Esophagus muscularis mucosa (tissue), 4 donors: ENCODE measurements at regions not wholly inside any gene's neighbourhood (a gene's known extent, or its start where the extent isn't known, plus 50 kb on each side); places are given as distances from the start of the nearest gene placed in this dataset.
"Not testable (repeated sequence)": the region's sequence is repeated elsewhere in the genome, so short reads cannot be mapped to it uniquely, and the experiment has no call there.

Source experiments
- DNase-seq: peaks from one replicate; pipeline ENCODE4 v3.0.0-alpha.2; 2017; ENCODE audit errors: extremely low spot score
- H3K27ac ChIP-seq, 4 donors: fragments of 200-600 bp; sonication (generic); replicated peaks in 1 of 4; 1 replicate in 3 of 4; 2 replicates in 1 of 4; pipeline ENCODE4 v1.5.1; 2016 to 2019; ENCODE audit warnings: mild to moderate bottlenecking in 1 of 4
- H3K27me3 ChIP-seq, 4 donors: fragments of 200-600 bp; sonication (generic); one replicate each; pipeline versions ENCODE4 v1.5.1 to v1.6.0; 2016 to 2019
- H3K36me3 ChIP-seq, 4 donors: fragments of 200-600 bp; sonication (generic); one replicate each; pipeline ENCODE4 v1.5.1; 2016 to 2019
- H3K4me1 ChIP-seq, 4 donors: fragments of 200-600 bp; sonication (generic); one replicate each; pipeline ENCODE4 v1.5.1; 2016 to 2019
- H3K4me3 ChIP-seq, 4 donors: fragments of 200-600 bp; sonication (generic); 1 replicate in 2 of 4; 2 replicates in 2 of 4; pipeline ENCODE4 v1.5.1; 2016 to 2019; ENCODE audit warnings: mild to moderate bottlenecking in 4 of 4, moderate library complexity in 1 of 4
- H3K9me3 ChIP-seq, 4 donors: fragments of 200-600 bp; sonication (generic); 1 replicate in 3 of 4; 2 replicates in 1 of 4; pipeline ENCODE4 v1.5.1; 2016 to 2019
- EP300 ChIP-seq: sonication (generic); formaldehyde crosslinking; IDR thresholded peaks from one replicate; pipeline ENCODE4 v1.6.1; 2017; ENCODE audit warnings: antibody characterized with exemption
- POLR2A ChIP-seq: fragments of 450-650 bp; IDR thresholded peaks from one replicate; pipeline ENCODE4 v1.6.1; 2017; ENCODE audit warnings: antibody characterized with exemption, moderate library complexity, mild to moderate bottlenecking, low read depth
- POLR2AphosphoS5 ChIP-seq, 2 donors: sonication (generic); formaldehyde crosslinking; IDR thresholded peaks; one replicate each; pipeline ENCODE4 v1.6.1; 2017; ENCODE audit warnings: antibody characterized with exemption in 2 of 2
- WGBS: methylation state at CpG from one replicate; pipeline ENCODE4 v1.1.5; 2018; 5-methylcytosine and 5-hydroxymethylcytosine counted together
- intact Hi-C: fragments of 100-400 bp; cut with DNase I; formaldehyde crosslinking; loops from one replicate; pipeline ENCODE4 v1.15.1; 2023
- TF ChIP-seq, protein P1 (sequence below), 3 experiments: fragments of 200-600 bp in 2 of 3; fragments of 450-650 bp in 1 of 3; sonication (generic) in 2 of 3; IDR thresholded peaks; one replicate each; pipeline ENCODE4 v1.5.1; 2017 to 2019; ENCODE audit warnings: antibody characterized with exemption in 3 of 3, mild to moderate bottlenecking in 2 of 3, moderate library complexity in 1 of 3

DNA sequence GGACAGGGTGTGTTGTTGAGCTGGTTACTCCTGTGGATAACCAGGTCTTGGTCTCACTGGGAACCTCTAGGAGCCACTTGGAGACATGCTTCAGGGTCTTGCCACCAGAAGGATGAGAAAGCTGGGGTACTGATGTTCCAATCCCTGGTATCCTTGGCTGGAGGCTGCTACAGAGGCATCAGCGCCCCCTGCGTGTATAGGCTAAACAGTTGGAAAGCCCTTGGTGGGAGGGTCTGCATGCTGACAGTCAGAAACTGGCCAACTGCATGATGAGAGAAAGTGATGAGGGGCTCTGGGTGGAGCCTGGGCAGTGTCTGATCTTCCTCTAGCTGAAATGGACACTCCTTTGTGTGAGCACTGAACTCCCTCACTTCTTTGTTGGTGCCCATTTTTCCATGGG, 536.9 kb downstream of the XYLT1 start:
- no peaks in the 10 kb centered on the region for H3K4me1 ChIP-seq
- H3K36me3 ChIP-seq, result no peaks in the 10 kb centered on the region
- TF ChIP-seq, protein P1, sequence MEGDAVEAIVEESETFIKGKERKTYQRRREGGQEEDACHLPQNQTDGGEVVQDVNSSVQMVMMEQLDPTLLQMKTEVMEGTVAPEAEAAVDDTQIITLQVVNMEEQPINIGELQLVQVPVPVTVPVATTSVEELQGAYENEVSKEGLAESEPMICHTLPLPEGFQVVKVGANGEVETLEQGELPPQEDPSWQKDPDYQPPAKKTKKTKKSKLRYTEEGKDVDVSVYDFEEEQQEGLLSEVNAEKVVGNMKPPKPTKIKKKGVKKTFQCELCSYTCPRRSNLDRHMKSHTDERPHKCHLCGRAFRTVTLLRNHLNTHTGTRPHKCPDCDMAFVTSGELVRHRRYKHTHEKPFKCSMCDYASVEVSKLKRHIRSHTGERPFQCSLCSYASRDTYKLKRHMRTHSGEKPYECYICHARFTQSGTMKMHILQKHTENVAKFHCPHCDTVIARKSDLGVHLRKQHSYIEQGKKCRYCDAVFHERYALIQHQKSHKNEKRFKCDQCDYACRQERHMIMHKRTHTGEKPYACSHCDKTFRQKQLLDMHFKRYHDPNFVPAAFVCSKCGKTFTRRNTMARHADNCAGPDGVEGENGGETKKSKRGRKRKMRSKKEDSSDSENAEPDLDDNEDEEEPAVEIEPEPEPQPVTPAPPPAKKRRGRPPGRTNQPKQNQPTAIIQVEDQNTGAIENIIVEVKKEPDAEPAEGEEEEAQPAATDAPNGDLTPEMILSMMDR (IDR thresholded peaks at IDR 0.05), result no peak
- TF ChIP-seq POLR2AphosphoS5 (IDR thresholded peaks at IDR 0.05) (no peak), EP300 (no peak), POLR2A (no peak)
- intact Hi-C loops, result no loop called here
- no peak for DNase-seq
- no peak overlapping the region for H3K27ac ChIP-seq
- WGBS, result 68% methylated on average over 2 of the region's 2 CpGs
- H3K4me3 ChIP-seq, result no peak overlapping the region
- H3K9me3 ChIP-seq, result no peaks in the 10 kb centered on the region
- H3K27me3 ChIP-seq, result peaks cover 0 to 20% (median 0%) of the 10 kb centered on the region in 4 donors

DNA sequence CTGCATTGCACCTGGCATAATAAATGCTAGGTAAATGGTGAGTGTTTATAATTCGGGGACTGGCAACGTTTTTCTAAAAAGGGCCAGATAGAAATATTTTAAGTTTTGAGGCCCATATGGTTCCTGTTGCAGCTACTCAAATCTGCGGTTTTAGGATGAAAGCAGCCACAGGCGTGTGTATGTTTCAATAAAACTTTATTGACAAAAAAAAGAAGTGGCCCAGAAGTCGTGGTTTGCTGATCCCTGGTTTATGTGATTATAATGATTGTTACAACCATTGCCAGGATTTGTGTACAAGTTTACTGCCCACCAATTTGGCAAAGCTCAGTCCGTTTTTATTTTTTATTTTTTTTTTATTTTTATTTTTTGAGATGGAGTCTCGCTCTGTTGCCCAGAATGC, 536.1 kb downstream of the XYLT1 start:
- 93% methylated on average over 7 of the region's 7 CpGs for WGBS
- Histone ChIP-seq H3K4me1 (no peaks in the 10 kb centered on the region), H3K9me3 (no peaks in the 10 kb centered on the region), H3K36me3 (no peaks in the 10 kb centered on the region), H3K27ac (no peak overlapping the region), H3K27me3 (peaks cover 0 to 24% (median 0%) of the 10 kb centered on the region in 4 donors), H3K4me3 (no peak overlapping the region)
- intact Hi-C loops, result no loop called here
- no peak for DNase-seq
- TF ChIP-seq EP300 (no peak), POLR2AphosphoS5 (IDR thresholded peaks at IDR 0.05) (no peak), POLR2A (no peak)
- TF ChIP-seq, protein P1 (IDR thresholded peaks at IDR 0.05), result no peak

GRCh38 chr16:16935909-16936308, 534.9 kb downstream of the XYLT1 start:
- 84% methylated on average over 4 of the region's 4 CpGs for WGBS
- peaks cover 0 to 29% (median 0%) of the 10 kb centered on the region in 4 donors for H3K27me3 ChIP-seq

DNA sequence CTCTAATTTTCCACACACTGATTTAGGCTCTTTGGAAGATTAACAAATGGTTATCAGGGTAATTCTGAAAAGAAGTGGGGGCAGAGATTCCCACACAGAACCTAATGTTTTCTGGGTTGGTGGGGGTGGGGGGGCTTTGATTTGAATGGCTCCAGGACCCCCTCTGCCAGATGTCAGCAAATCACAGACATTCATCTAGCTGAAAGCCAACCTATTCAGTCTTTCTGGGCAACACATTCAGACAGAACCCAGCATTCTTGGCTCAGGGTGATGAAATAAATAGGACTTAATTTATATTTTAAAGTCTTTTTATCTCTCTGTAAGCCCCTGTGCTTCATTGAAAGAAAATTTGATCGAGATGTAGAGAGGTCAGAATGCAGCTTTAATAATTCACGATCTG, 533.2 kb downstream of the XYLT1 start:
- H3K27ac ChIP-seq, result no peak overlapping the region
- TF ChIP-seq POLR2A (no peak), EP300 (no peak), POLR2AphosphoS5 (IDR thresholded peaks at IDR 0.05) (no peak)
- TF ChIP-seq, protein P1 (IDR thresholded peaks at IDR 0.05), result no peak
- no peaks in the 10 kb centered on the region for H3K4me1 ChIP-seq
- intact Hi-C loops, result no loop called here
- no peaks in the 10 kb centered on the region for H3K36me3 ChIP-seq
- H3K9me3 ChIP-seq, result no peaks in the 10 kb centered on the region
- peaks cover 0 to 29% (median 0%) of the 10 kb centered on the region in 4 donors for H3K27me3 ChIP-seq
- 26% methylated on average over 2 of the region's 2 CpGs for WGBS
- no peak for DNase-seq
- H3K4me3 ChIP-seq, result no peak overlapping the region

More at GRCh38 chr16:16935909-16936308, 534.9 kb downstream of the XYLT1 start:
- H3K4me1 ChIP-seq, H3K27ac ChIP-seq, H3K9me3 ChIP-seq, H3K36me3 ChIP-seq, intact Hi-C loops, DNase-seq, H3K4me3 ChIP-seq: not testable (repeated sequence)

- intact Hi-C loops, result no loop called here
- Histone ChIP-seq H3K4me1 (no peaks in the 10 kb centered on the region), H3K9me3 (no peaks in the 10 kb centered on the region), H3K36me3 (no peaks in the 10 kb centered on the region), H3K27ac (no peak overlapping the region), H3K4me3 (no peak overlapping the region), H3K27me3 (peaks cover 0 to 29% (median 0%) of the 10 kb centered on the region in 4 donors)
- no peak for TF ChIP-seq POLR2AphosphoS5 (IDR thresholded peaks at IDR 0.05)
- TF ChIP-seq POLR2A, result no peak
- TF ChIP-seq, protein P1 (IDR thresholded peaks at IDR 0.05), result no peak
- TF ChIP-seq EP300, result no peak
- WGBS, result 19% methylated on average over 4 of the region's 4 CpGs
- DNase-seq, result no peak
Observed at GRCh38 chr16:16938009-16938408, 532.8 kb downstream of the XYLT1 start.
